Astrocyte of the spinal cord (primary cell): ENCODE measurements at regions not wholly inside any gene's neighbourhood (a gene's known extent, or its start where the extent isn't known, plus 50 kb on each side); places are given as distances from the start of the nearest gene placed in this dataset.

ENCODE experiments used
- DNase-seq: peaks from one replicate; pipeline ENCODE4 v3.0.0; 2011; ENCODE audit warnings: low read depth, low spot score
- H3K4me3 ChIP-seq: 2 replicates; pipeline ENCODE4 v1.5.1; 2011; ENCODE audit warnings: low read depth, mild to moderate bottlenecking, low read length, moderate library complexity
- CTCF ChIP-seq: IDR thresholded peaks from 2 replicates; pipeline ENCODE4 v1.5.1; 2012; ENCODE audit warnings: low read depth, mild to moderate bottlenecking, low read length, inconsistent platforms
- in situ Hi-C: cut with HindIII; loops from 2 replicates; pipeline ENCODE4 v1.10.0; 2017; ENCODE audit warnings: low sequenced_read_pairs

GRCh38 chr10:10270126-10271050, 747.3 kb upstream of the CELF2 start:
- in situ Hi-C loops = no loop called here
- H3K4me3 ChIP-seq = no peak overlapping the region
- no peak for DNase-seq
- no peak for TF ChIP-seq CTCF

- in situ Hi-C loops = no loop called here
- no peak overlapping the region for H3K4me3 ChIP-seq
- no peak for DNase-seq
- TF ChIP-seq CTCF = no peak
Measured at GRCh38 chr10:10271639-10272192, 746.0 kb upstream of the CELF2 start.

GRCh38 chr10:10273661-10274060, 744.0 kb upstream of the CELF2 start:
- TF ChIP-seq CTCF = no peak
- in situ Hi-C loops = no loop called here
- H3K4me3 ChIP-seq = no peak overlapping the region
- DNase-seq = no peak

GRCh38 chr10:10279906-10280305, 737.8 kb upstream of the CELF2 start:
- in situ Hi-C loops = no loop called here
- TF ChIP-seq CTCF = no peak
- DNase-seq = no peak
- H3K4me3 ChIP-seq = no peak overlapping the region

GRCh38 chr10:10292501-10292900, 725.2 kb upstream of the CELF2 start:
- in situ Hi-C loops = no loop called here

GRCh38 chr10:10293041-10293440, 724.6 kb upstream of the CELF2 start:
- no peak for DNase-seq
- in situ Hi-C loops = no loop called here
- TF ChIP-seq CTCF = no peak
- H3K4me3 ChIP-seq = no peak overlapping the region

More at GRCh38 chr10:10292501-10292900, 725.2 kb upstream of the CELF2 start:
- no peak for TF ChIP-seq CTCF
- no peak for DNase-seq
- no peak overlapping the region for H3K4me3 ChIP-seq
